GM21619 (cell line): ENCODE measurements at regions not wholly inside any gene's neighbourhood (a gene's known extent, or its start where the extent isn't known, plus 50 kb on each side); places are given as distances from the start of the nearest gene placed in this dataset.
"Not testable (repeated sequence)": the region's sequence is repeated elsewhere in the genome, so short reads cannot be mapped to it uniquely, and the experiment has no call there.

Source experiments
- ATAC-seq: cut with Tn5 transposase; IDR thresholded peaks from one replicate; pipeline ENCODE4 v1.9.1; 2021; ENCODE audit not compliant: unreplicated experiment

GRCh38 chr2:90289291-90289980, 1598.0 kb downstream of the RPIA start:
- not testable (repeated sequence) for ATAC-seq

DNA sequence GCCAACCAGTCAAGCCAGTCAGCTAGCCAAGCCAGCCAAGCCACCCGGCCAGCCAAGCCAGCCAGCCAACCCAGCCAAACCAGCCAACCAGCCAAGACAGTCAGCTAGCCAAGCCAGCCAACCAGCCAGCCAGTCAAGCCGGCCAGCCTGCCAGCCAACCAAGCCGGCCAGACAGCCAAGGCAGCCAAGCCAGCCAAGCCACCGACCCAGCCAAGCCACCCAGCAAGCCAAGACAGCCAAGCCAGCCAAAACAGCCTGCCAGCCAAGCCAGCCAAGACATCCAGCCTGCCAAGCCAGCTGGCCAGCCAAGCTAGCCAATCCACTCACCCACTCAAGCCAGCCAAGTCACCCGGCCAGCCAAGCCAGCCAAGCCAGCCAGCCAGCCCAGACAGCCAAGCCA, 1599.2 kb downstream of the RPIA start:
- ATAC-seq: not testable (repeated sequence)

DNA sequence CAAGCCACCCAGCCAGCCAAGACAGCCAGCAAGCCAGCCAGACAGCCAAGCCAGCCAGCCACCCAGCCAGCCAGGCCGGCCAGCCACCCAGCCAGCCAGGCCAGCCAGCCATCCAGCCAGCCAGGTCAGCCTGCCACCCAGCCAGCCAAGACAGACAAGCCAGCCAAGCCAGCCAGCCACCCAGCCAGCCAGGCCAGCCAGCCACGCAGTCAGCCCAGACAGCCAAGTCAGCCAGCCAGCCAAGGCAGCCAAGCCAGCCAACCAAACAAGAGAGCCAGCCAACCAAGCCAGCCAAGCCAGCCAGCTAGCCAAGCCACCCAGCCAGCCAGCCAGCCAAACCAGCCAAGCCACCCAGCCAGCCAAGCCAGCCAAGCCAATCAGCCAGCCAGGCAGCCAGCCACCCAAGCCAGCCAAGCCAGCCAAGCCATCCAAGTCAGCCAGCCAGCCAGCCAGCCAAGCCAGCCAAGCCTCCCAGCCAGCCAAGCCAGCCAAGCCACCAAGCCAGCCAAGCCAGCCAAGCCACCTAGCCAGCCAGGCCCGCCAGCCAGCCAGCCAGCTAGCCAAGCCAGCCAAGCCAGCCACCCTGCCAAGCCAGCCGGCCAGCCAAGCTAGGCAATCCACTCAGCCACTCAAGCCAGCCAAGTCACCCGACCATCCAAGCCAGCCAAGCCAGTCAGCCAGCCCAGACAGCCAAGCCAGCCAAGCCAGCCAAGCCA, 1599.9 kb downstream of the RPIA start:
- not testable (repeated sequence) for ATAC-seq

DNA sequence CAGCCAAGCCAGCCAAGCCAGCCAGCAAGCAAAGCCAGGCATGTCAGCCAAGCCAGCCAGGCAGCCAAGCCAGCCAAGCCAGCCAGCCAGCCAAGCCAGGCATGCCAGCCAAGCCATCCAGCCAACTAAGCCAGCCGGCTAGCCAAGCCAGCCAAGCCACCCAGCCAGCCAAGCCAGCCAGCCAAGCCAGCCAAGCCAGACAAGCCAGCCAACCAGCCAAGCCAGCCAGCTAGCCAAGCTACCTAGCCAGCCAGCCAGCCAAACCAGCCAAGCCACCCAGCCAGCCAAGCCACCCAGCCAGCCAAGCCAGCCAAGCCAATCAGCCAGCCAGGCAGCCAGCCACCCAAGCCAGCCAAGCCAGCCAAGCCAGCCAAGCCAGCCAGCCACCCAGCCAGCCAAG, 1600.5 kb downstream of the RPIA start:
- ATAC-seq: not testable (repeated sequence)

- not testable (repeated sequence) for ATAC-seq
These were observed 1601.0 kb downstream of the RPIA start for GRCh38 chr2:90292451-90292850.

GRCh38 chr2:90293224-90293623, 1601.8 kb downstream of the RPIA start:
- not testable (repeated sequence) for ATAC-seq

DNA sequence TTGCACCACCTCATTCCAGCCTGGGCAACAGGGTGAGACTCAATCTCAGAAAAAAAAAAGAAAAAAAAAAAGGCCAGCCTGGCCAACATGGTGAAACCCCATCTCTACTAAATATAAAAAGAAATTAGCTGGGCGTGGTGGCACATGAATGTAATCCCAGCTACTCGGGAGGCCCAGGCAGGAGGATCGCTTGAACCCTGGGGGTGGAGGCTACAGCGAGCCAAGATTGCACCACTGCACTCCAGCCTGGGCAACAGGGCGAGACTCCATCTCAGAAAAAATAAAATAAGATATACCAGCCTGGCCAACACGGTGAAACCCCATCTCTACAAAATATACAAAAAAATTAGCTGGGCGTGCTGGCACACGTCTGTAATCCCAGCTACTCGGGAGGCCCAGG, 1602.3 kb downstream of the RPIA start:
- ATAC-seq: not testable (repeated sequence)

- ATAC-seq: not testable (repeated sequence)
These were observed 1603.7 kb downstream of the RPIA start for GRCh38 chr2:90295036-90295750.

- not testable (repeated sequence) for ATAC-seq
These were observed 1605.0 kb downstream of the RPIA start for GRCh38 chr2:90296484-90296777.

DNA sequence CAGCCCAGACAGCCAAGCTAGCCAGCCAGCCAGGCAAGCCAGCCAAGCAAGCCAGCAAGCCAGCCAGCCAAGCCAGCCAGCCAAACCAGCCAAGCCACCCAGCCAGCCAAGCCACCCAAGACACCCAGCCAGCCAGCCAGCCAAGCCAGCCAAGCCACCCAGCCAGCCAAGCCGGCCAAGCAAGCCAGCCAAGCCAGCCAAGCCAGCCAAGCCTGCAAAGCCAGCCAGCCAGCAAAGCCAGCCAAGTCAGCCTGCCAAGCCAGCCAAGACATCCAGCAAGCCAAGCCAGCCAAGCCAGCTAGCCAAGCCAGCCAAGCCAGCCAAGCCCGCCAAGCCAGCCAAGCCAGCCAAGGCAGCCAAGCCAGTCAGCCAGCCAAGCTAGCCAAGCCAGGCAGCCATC, 1606.2 kb downstream of the RPIA start:
- not testable (repeated sequence) for ATAC-seq

DNA sequence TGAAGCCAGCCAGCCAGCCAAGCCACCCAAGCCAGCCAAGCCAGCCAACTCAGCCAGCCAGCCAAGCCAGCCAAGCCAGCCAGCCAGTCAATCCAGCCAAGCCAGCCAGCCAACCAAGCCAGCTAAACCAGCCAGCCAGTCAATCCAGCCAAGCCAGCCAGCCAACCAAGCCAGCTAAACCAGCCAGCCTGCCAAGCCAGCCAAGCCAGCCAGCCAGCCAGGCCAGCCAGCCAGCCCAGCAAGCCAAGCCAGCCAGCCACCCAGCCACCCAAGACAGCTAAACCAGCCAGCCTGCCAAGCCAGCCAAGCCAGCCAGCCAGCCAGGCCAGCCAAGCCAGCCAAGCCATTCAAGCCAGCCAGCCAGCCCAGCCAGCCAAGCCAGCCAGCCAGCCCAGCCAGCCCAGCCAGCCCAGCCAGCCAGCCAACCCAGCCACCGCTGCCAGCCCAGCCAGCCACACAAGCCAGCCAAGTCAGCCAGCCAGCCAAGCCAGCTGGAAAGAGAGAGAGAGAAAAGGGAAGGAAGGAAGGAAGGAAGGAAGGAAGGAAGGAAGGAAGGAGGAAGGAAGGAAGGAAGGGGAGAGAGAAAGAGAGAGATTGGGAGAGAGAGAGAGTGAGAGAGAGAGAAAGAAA, 1606.8 kb downstream of the RPIA start:
- not testable (repeated sequence) for ATAC-seq

GRCh38 chr2:90298983-90299382, 1607.5 kb downstream of the RPIA start:
- ATAC-seq: not testable (repeated sequence)

GRCh38 chr2:90322982-90323381, 1631.5 kb downstream of the RPIA start:
- not testable (repeated sequence) for ATAC-seq

DNA sequence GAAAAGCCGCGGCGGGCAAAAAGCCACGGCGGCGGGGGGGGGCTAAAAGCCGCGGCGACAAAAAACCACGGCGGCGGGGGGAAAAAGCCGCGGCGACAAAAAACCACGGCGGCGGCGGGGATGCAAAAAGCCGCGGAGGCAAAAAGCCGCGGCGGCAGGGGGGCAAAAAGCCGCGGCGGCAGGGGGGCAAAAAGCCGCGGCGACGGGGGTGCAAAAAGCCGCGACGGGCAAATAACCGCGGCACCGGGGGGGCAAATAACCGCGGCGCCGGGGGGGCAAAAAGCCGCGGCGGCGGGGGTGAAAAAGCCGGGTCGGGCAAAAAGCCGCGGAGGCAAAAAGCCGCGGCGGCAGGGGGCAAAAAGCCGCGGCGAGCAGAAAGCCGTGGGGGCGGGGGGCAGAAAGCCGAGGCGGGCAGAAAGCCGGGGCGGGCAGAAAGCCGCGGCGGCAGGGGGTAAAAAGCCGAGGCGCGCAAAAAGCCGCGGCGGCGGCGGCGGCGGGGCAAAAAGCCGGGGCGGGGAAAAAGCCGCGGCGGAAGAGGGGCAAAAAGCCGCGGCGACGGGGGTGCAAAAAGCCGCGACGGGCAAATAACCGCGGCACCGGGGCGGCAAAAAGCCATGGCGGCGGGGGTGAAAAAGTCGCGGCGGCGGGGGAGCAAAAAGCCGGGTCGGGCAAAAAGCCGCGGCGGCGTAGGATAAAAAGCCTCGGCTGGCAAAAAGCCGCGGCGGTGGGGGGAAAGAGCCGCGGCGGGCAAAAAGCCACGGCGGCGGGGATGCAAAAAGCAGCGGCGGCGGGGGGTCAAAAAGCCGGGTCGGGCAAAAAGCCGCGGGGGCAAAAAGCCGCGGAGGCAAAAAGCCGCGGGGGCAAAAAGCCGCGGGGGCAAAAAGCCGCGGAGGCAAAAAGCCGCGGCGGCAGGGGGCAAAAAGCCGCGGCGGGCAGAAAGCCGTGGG, 1632.4 kb downstream of the RPIA start:
- ATAC-seq: not testable (repeated sequence)

DNA sequence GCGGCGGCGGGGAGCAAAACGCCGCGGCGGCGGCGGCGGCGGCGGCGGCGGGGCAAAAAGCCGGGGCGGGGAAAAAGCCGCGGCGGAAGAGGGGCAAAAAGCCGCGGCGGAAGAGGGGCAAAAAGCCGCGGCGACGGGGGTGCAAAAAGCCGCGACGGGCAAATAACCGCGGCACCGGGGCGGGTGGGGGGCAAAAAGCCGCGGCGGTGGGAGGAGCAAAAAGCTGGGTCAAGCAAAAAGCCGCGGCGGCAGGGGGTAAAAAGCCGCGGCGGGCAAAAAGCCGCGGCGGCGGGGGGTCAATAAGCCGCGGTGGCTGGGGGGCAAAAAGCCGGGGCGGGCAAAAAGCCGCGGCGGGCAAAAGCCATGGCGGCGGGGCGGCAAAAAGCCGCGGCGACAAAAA, 1633.2 kb downstream of the RPIA start:
- not testable (repeated sequence) for ATAC-seq

- ATAC-seq: not testable (repeated sequence)
These were observed 1634.4 kb downstream of the RPIA start for GRCh38 chr2:90325796-90326353.

GRCh38 chr2:90355546-90355945, 1664.1 kb downstream of the RPIA start:
- ATAC-seq: not testable (repeated sequence)

GRCh38 chr2:90359344-90359743, 1667.9 kb downstream of the RPIA start:
- ATAC-seq: not testable (repeated sequence)

DNA sequence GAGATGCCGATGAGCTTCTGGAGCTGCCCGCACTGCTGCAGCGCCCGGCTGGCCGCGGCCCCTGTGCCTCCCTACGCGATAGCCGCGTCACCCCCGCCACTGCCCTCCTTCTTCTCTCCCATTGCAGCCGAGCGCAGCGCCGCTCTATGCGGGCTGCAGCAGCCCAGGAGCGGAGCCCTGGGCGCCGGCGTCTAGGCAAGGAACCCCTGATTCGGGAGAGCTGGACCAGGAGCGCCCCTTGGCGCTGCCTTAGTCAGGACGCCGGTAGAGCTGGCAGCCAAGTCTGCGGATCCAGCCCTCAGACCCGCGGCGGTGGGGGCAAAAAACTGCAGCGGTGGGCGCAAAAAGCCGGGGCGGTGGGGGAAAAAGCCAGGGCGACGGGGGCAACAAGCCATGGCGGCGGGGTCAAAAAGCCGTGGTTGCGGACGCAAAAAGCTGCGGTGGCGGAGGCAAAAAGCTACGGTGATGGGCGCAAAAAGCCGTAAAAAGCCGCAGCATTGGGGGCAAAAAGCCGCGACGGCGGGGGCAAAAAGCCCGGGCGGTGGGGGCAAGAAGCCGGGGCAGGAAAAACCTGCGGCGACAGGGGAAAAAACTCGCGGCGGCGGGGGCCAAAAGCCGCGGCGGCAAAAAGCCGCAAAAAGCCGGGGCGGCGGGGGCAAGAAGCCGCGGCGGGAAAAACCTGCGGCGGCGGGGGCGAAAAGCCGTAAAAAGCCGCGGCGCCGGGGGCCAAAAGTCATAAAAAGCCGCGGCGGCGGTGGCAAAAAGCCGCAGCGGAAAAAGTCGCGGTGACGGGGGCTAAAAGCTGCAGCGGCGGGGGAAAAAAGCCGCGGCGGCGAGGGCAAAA, 1668.6 kb downstream of the RPIA start:
- not testable (repeated sequence) for ATAC-seq
